Epithelial cell of proximal tubule (primary cell): ENCODE measurements at regions not wholly inside any gene's neighbourhood (a gene's known extent, or its start where the extent isn't known, plus 50 kb on each side); places are given as distances from the start of the nearest gene placed in this dataset.

ENCODE experiments used
- DNase-seq: peaks from one replicate; pipeline ENCODE4 v3.0.0-alpha.2; 2011; ENCODE audit warnings: low read depth
- H3K4me3 ChIP-seq: 2 replicates; pipeline ENCODE4 v1.5.1; 2011; ENCODE audit warnings: low read depth, mild to moderate bottlenecking, low read length
- CTCF ChIP-seq: conservative IDR thresholded peaks from 2 replicates; pipeline ENCODE4 v1.5.1; 2012; ENCODE audit warnings: low read depth, mild to moderate bottlenecking, low read length

GRCh38 chr19:30780032-30780431 is 407.8 kb downstream of the ZNF536 start:
- no peak for TF ChIP-seq CTCF
- H3K4me3 ChIP-seq: no peak overlapping the region
- no peak for DNase-seq

GRCh38 chr19:30778961-30779715 is 407.0 kb downstream of the ZNF536 start:
- DNase-seq: no peak
- TF ChIP-seq CTCF: no peak
- H3K4me3 ChIP-seq: no peak overlapping the region

GRCh38 chr19:30778061-30778460 is 405.9 kb downstream of the ZNF536 start:
- DNase-seq: no peak
- no peak for TF ChIP-seq CTCF
- no peak overlapping the region for H3K4me3 ChIP-seq

- no peak for TF ChIP-seq CTCF
- no peak for DNase-seq
- H3K4me3 ChIP-seq: no peak overlapping the region
Measured at GRCh38 chr19:30775956-30776355, 403.8 kb downstream of the ZNF536 start.

GRCh38 chr19:30774252-30774766 is 402.1 kb downstream of the ZNF536 start:
- H3K4me3 ChIP-seq: no peak overlapping the region
- TF ChIP-seq CTCF: no peak
- no peak for DNase-seq

GRCh38 chr19:30762651-30763050 is 390.5 kb downstream of the ZNF536 start:
- no peak for DNase-seq
- no peak for TF ChIP-seq CTCF
- no peak overlapping the region for H3K4me3 ChIP-seq

- TF ChIP-seq CTCF: no peak
- no peak for DNase-seq
- no peak overlapping the region for H3K4me3 ChIP-seq
Measured at GRCh38 chr19:30760014-30760413, 387.8 kb downstream of the ZNF536 start.
